ENCODE measurements at regions not wholly inside any gene's neighbourhood (a gene's known extent, or its start where the extent isn't known, plus 50 kb on each side); places are given as distances from the start of the nearest gene placed in this dataset.
A peak's percentile ranks its signal among the peaks of the same experiment; 100 is the strongest.
"Not testable (repeated sequence)": the region's sequence is repeated elsewhere in the genome, so short reads cannot be mapped to it uniquely, and the experiment has no call there.

- H3K4me3 Mint-ChIP-seq; H3K36me3 Mint-ChIP-seq; H3K4me1 Mint-ChIP-seq; H3K27me3 Mint-ChIP-seq; H3K9me3 Mint-ChIP-seq; H3K27me3 ChIP-seq (ENCODE audit: insufficient read depth, low read length, poor library complexity, severe bottlenecking); CTCF ChIA-PET; H3K9me3 ChIP-seq (ENCODE audit: low read length); H3K4me3 ChIP-seq (ENCODE audit: low read length); POLR2A ChIA-PET; H3K27ac ChIP-seq (ENCODE audit: low read depth, low read length); H3K36me3 ChIP-seq (ENCODE audit: insufficient read depth, low read length); DNase-seq; H3K4me1 ChIP-seq (ENCODE audit: insufficient read depth, low read length); H3K27ac Mint-ChIP-seq: not testable (repeated sequence)
These were observed 158.0 kb upstream of the LMNTD1 start for GRCh38 chr12:25710938-25711605.

- no peak overlapping the region for H3K4me3 Mint-ChIP-seq
- no peaks in the 10 kb centered on the region for H3K4me1 Mint-ChIP-seq
- CTCF ChIA-PET = no interaction called here
- Histone ChIP-seq H3K27me3 (ENCODE audit: insufficient read depth, low read length, poor library complexity, severe bottlenecking) (no peaks in the 10 kb centered on the region), H3K4me1 (ENCODE audit: insufficient read depth, low read length) (no peaks in the 10 kb centered on the region), H3K4me3 (ENCODE audit: low read length) (no peak overlapping the region), H3K9me3 (ENCODE audit: low read length) (no peaks in the 10 kb centered on the region), H3K27ac (ENCODE audit: low read depth, low read length) (no peak overlapping the region), H3K36me3 (ENCODE audit: insufficient read depth, low read length) (no peaks in the 10 kb centered on the region)
- no peaks in the 10 kb centered on the region for H3K36me3 Mint-ChIP-seq
- H3K27me3 Mint-ChIP-seq = peaks cover 0 to 3% of the 10 kb centered on the region in 2 donors
- H3K27ac Mint-ChIP-seq = no peak overlapping the region
- no peak for DNase-seq
- POLR2A ChIA-PET = no interaction called here
- H3K9me3 Mint-ChIP-seq = peaks cover 0 to 3% (median 0%) of the 10 kb centered on the region in 5 donors
These were observed 159.1 kb upstream of the LMNTD1 start for GRCh38 chr12:25712169-25712568.

- Histone ChIP-seq H3K36me3 (ENCODE audit: insufficient read depth, low read length) (no peaks in the 10 kb centered on the region), H3K27ac (ENCODE audit: low read depth, low read length) (no peak overlapping the region), H3K4me3 (ENCODE audit: low read length) (no peak overlapping the region), H3K27me3 (ENCODE audit: insufficient read depth, low read length, poor library complexity, severe bottlenecking) (no peaks in the 10 kb centered on the region), H3K9me3 (ENCODE audit: low read length) (no peaks in the 10 kb centered on the region), H3K4me1 (ENCODE audit: insufficient read depth, low read length) (no peaks in the 10 kb centered on the region)
- Mint-ChIP-seq H3K36me3 (no peaks in the 10 kb centered on the region), H3K27ac (no peak overlapping the region), H3K4me3 (no peak overlapping the region), H3K9me3 (peaks cover 0 to 2% (median 0%) of the 10 kb centered on the region in 5 donors), H3K4me1 (no peaks in the 10 kb centered on the region), H3K27me3 (peaks cover 0 to 5% of the 10 kb centered on the region in 2 donors)
- DNase-seq = no peak
- ChIA-PET POLR2A (no interaction called here), CTCF (no interaction called here)
These were observed 160.2 kb upstream of the LMNTD1 start for GRCh38 chr12:25713264-25713663.

GRCh38 chr12:25714198-25714984 lies 161.3 kb upstream of the LMNTD1 start:
- DNase-seq = no peak
- H3K9me3 ChIP-seq (ENCODE audit: low read length) = no peaks in the 10 kb centered on the region
- Mint-ChIP-seq H3K27ac (no peak overlapping the region), H3K27me3 (peaks cover 5 to 7% of the 10 kb centered on the region in 2 donors), H3K36me3 (no peaks in the 10 kb centered on the region), H3K9me3 (peaks cover 0 to 2% (median 0%) of the 10 kb centered on the region in 5 donors), H3K4me3 (no peak overlapping the region), H3K4me1 (no peaks in the 10 kb centered on the region)
- no peak overlapping the region for H3K4me3 ChIP-seq (ENCODE audit: low read length)
- CTCF ChIA-PET = no interaction called here
- H3K36me3 ChIP-seq (ENCODE audit: insufficient read depth, low read length) = no peaks in the 10 kb centered on the region
- POLR2A ChIA-PET = no interaction called here
- no peak overlapping the region for H3K27ac ChIP-seq (ENCODE audit: low read depth, low read length)
- H3K27me3 ChIP-seq (ENCODE audit: insufficient read depth, low read length, poor library complexity, severe bottlenecking) = no peaks in the 10 kb centered on the region
- H3K4me1 ChIP-seq (ENCODE audit: insufficient read depth, low read length) = no peaks in the 10 kb centered on the region

DNA sequence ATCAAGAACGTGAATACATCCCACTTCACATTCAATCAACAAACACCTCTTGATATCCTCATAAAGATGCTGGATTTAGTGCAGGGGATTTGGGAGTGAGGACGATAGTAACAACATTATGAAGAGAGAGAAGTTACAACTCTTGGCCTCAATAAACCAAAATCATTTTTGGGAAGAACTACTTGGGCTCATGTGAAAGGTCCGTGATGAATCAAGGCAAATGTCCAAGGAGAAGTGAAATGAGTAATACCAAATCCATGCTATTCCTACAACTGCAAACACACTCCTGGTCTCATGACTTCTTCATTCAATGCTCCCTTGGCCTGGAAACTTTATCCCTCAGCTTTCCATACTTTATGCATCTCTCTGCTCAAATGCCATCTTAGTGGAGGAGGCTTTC lies 162.0 kb upstream of the LMNTD1 start:
- ChIA-PET POLR2A (no interaction called here), CTCF (no interaction called here)
- H3K36me3 Mint-ChIP-seq = no peaks in the 10 kb centered on the region
- Histone ChIP-seq H3K27me3 (ENCODE audit: insufficient read depth, low read length, poor library complexity, severe bottlenecking) (no peaks in the 10 kb centered on the region), H3K36me3 (ENCODE audit: insufficient read depth, low read length) (no peaks in the 10 kb centered on the region), H3K4me3 (ENCODE audit: low read length) (no peak overlapping the region), H3K9me3 (ENCODE audit: low read length) (no peaks in the 10 kb centered on the region), H3K4me1 (ENCODE audit: insufficient read depth, low read length) (no peaks in the 10 kb centered on the region), H3K27ac (ENCODE audit: low read depth, low read length) (no peak overlapping the region)
- H3K27ac Mint-ChIP-seq = no peak overlapping the region
- peaks cover 5 to 7% of the 10 kb centered on the region in 2 donors for H3K27me3 Mint-ChIP-seq
- DNase-seq = no peak
- H3K4me3 Mint-ChIP-seq = no peak overlapping the region
- H3K9me3 Mint-ChIP-seq = peaks cover 0 to 2% (median 0%) of the 10 kb centered on the region in 5 donors
- no peaks in the 10 kb centered on the region for H3K4me1 Mint-ChIP-seq

DNA sequence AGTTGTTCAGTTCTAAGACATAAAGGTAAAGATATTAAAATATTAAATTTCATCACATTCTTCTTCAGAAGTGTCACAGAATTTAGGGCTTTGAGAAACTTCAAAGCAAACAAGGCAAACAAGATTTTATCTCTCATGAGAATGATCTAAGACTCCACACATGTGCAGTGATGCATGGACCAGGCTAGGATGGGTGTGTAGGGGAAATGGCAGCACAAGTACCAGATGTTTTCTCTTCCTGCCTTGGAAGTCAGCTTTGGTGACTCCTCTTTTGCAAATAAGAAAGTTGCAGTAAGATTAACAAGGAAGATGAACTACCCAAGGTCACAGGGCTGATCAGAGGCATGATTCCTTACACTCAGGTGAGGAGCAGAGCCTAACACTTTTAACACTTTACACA lies 163.8 kb upstream of the LMNTD1 start:
- no peak for DNase-seq
- CTCF ChIA-PET = no interaction called here
- Histone ChIP-seq H3K4me1 (ENCODE audit: insufficient read depth, low read length) (no peaks in the 10 kb centered on the region), H3K36me3 (ENCODE audit: insufficient read depth, low read length) (no peaks in the 10 kb centered on the region), H3K27me3 (ENCODE audit: insufficient read depth, low read length, poor library complexity, severe bottlenecking) (no peaks in the 10 kb centered on the region), H3K27ac (ENCODE audit: low read depth, low read length) (no peak overlapping the region), H3K9me3 (ENCODE audit: low read length) (no peaks in the 10 kb centered on the region), H3K4me3 (ENCODE audit: low read length) (no peak overlapping the region)
- H3K9me3 Mint-ChIP-seq = peaks cover 0 to 2% (median 0%) of the 10 kb centered on the region in 5 donors
- H3K36me3 Mint-ChIP-seq = no peaks in the 10 kb centered on the region
- POLR2A ChIA-PET = no interaction called here
- no peaks in the 10 kb centered on the region for H3K4me1 Mint-ChIP-seq
- H3K27me3 Mint-ChIP-seq = peaks cover 5 to 7% of the 10 kb centered on the region in 2 donors
- no peak overlapping the region for H3K27ac Mint-ChIP-seq
- H3K4me3 Mint-ChIP-seq = no peak overlapping the region

GRCh38 chr12:25717552-25717951 lies 164.5 kb upstream of the LMNTD1 start:
- Mint-ChIP-seq H3K27me3 (peaks cover 5 to 7% of the 10 kb centered on the region in 2 donors), H3K27ac (no peak overlapping the region), H3K4me1 (no peaks in the 10 kb centered on the region), H3K9me3 (peaks cover 0 to 2% (median 0%) of the 10 kb centered on the region in 5 donors), H3K4me3 (no peak overlapping the region), H3K36me3 (no peaks in the 10 kb centered on the region)
- no peak for DNase-seq
- no peak overlapping the region for H3K4me3 ChIP-seq (ENCODE audit: low read length)
- H3K36me3 ChIP-seq (ENCODE audit: insufficient read depth, low read length) = no peaks in the 10 kb centered on the region
- H3K9me3 ChIP-seq (ENCODE audit: low read length) = no peaks in the 10 kb centered on the region
- no peak overlapping the region for H3K27ac ChIP-seq (ENCODE audit: low read depth, low read length)
- no peaks in the 10 kb centered on the region for H3K27me3 ChIP-seq (ENCODE audit: insufficient read depth, low read length, poor library complexity, severe bottlenecking)
- POLR2A ChIA-PET = no interaction called here
- CTCF ChIA-PET = no interaction called here
- no peaks in the 10 kb centered on the region for H3K4me1 ChIP-seq (ENCODE audit: insufficient read depth, low read length)

DNA sequence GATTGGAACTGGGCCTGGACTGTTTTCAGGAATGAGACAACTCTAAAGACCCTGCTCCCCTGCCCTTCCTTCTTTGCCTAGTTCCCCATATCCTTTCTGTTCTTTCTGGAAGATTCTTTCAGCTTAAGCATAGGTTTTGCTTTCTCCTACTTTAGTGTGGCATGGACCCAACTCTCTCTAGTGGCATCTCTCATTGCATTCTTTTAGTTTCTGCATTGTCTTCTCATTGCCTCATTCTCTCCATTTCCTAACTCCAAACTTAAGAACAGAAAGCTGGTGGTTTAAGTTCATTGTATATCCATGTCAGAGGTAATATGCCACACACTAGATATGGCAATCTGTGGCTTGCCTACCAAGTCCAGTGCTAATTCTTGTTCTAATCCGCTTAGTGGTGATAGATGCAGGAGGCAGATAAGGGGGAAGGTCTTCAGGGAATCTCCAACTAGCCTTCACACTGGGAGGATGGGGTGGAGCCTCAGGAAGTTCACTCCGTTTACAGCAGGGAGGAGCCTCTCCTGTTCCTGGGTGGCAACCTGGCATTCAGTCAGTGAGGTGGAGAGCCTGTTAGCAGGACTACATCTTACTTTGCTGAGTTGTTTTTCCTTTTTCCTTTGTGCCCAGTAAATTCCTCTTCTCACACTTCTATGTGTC lies 165.1 kb upstream of the LMNTD1 start:
- no peaks in the 10 kb centered on the region for H3K36me3 Mint-ChIP-seq
- POLR2A ChIA-PET = no interaction called here
- H3K9me3 Mint-ChIP-seq = peaks cover 0 to 2% (median 0%) of the 10 kb centered on the region in 5 donors
- H3K27me3 ChIP-seq (ENCODE audit: insufficient read depth, low read length, poor library complexity, severe bottlenecking) = no peaks in the 10 kb centered on the region
- no peaks in the 10 kb centered on the region for H3K36me3 ChIP-seq (ENCODE audit: insufficient read depth, low read length)
- H3K27ac ChIP-seq (ENCODE audit: low read depth, low read length) = no peak overlapping the region
- H3K27ac Mint-ChIP-seq = peak overlapping the region in 1 of 8 donors; percentile 44
- no peaks in the 10 kb centered on the region for H3K4me1 ChIP-seq (ENCODE audit: insufficient read depth, low read length)
- H3K4me1 Mint-ChIP-seq = no peaks in the 10 kb centered on the region
- CTCF ChIA-PET = no interaction called here
- H3K4me3 Mint-ChIP-seq = no peak overlapping the region
- H3K4me3 ChIP-seq (ENCODE audit: low read length) = no peak overlapping the region
- H3K27me3 Mint-ChIP-seq = peaks cover 5% of the 10 kb centered on the region in 2 donors
- H3K9me3 ChIP-seq (ENCODE audit: low read length) = no peaks in the 10 kb centered on the region
- DNase-seq = no peak
